GM21381 (cell line): ENCODE measurements at regions not wholly inside any gene's neighbourhood (a gene's known extent, or its start where the extent isn't known, plus 50 kb on each side); places are given as distances from the start of the nearest gene placed in this dataset.
"Not testable (repeated sequence)": the region's sequence is repeated elsewhere in the genome, so short reads cannot be mapped to it uniquely, and the experiment has no call there.

Source experiments
- ATAC-seq: cut with Tn5 transposase; IDR thresholded peaks from one replicate; pipeline ENCODE4 v1.9.1; 2021; ENCODE audit warnings: mild to moderate bottlenecking, moderate library complexity; ENCODE audit not compliant: unreplicated experiment

DNA sequence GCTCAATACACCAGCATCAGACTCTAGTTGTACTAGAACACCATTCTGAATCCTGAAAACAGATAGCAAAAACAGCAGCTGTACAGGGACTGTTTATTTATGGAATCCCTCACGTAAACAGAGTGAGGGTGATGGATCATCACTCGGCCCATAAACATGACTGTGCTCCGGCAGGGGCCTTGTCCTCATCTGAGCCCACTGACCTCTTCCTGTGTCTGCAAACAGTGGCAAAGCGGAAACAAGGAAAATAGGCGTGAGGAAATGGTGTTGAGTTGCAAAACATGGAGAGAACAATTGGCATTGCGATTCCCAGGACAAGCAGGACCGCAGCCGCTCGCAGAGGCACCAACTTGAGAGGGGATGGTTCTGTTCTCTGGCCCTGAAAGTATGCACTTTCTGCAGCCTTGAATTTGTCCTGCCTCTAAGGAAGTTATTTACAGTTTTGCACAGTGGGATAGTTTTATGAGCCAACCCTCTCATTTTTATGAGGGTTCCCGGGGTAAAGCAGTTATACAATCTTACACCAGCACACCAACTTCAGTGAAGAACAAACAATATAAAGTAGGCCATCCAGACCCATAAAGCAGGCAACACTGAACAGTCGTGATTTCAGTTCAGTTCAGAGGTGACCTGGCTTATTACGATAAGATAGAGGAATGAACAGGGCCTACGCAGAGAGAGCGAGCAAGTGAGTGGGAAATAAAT lies 248.0 kb upstream of the FZD8 start:
- ATAC-seq = no peak

DNA sequence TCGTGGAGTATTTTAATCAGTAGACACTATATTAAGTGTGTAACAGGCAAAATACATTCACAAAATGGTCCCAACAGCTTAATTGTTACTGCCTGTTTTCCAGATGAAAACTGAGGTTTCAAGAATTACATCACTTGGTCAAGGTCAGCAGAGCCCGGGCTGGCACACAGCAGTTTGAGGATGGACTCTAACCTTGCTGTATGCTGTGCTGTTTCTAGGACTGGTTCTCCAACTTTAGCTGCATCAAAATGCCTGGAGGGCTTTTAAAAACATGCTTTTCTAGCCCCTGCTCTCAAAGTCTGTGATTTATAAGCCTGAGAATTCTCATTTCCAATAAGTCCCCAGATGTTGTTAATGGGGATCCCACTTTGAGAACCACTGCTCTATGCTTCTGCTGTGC lies 247.1 kb upstream of the FZD8 start:
- no peak for ATAC-seq

DNA sequence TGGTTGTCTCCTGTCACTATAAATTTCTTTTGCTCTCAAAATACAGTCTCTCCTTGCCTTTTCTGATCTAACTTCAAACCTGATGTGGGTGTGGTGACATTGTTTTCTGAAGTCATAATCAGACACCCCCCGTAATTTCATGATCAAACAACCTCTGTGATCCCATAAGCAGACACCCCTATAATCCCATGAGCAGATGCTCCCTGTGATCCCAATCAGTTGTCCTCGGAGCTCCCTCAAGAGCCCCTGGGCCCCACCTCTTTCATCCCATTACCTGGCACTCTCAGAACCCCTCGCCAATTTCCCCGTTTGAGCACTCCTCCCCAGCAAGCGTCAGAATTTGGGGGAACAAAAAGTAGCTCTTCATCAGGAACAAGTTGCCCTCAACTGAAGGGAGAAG lies 246.3 kb upstream of the FZD8 start:
- ATAC-seq = no peak

DNA sequence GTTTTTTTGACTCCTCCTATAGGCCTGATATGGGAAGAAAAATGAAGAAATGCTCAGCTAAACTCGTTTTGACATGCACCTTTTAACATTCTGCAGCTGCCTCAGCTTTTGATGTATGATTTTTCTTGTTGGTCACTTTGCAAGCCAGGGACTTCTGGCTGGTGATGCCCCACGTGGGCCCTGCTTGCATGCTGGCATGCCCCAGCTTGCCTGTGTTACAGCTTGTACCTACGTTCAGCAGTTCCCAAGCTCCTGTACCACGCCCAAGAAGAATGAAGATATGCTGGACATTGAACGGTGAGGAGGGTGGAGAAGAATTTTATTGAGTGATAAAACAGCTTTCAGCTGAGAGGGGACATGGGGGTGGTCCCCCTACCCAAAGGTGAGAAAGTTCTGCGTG lies 245.6 kb upstream of the FZD8 start:
- no peak for ATAC-seq

DNA sequence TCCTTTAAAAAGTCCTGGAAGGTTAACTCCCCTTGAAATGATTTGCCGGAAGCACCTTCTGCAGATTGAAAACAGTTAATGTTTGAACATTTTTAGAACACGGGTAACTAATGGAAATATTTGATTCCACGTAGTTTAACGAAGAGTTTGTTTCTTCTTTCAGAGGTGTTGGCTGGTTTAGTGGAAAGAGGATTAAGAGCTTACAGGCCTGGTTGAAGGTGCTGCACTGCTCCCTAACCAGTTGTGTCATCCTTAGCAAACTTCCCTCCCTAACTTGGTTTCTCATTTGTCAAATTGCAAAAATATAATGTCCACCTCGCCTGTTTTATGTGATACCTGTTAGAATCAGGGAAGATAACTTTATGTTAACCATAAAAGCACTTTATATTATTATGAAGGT lies 243.0 kb upstream of the FZD8 start:
- ATAC-seq = no peak

DNA sequence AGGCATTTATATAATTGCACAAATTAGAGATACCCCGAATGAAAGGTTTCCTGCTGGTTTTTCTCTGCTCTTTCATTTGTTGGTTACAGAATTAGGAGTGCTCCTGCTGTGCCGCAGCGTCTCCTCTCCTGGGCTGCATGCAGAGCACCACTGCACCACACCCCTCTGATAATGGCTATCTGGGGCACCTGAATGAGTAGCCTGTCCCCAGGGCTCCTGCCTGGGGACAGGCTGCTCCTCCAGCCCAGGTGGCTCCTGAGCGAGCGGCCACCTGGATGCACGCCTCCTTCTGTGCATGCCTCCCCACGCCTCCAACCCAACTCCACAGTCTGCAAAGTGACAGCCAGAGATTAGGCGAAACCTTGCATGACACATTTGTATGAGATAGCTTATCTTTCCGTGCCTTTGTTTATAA lies 242.6 kb upstream of the FZD8 start:
- ATAC-seq = no peak

DNA sequence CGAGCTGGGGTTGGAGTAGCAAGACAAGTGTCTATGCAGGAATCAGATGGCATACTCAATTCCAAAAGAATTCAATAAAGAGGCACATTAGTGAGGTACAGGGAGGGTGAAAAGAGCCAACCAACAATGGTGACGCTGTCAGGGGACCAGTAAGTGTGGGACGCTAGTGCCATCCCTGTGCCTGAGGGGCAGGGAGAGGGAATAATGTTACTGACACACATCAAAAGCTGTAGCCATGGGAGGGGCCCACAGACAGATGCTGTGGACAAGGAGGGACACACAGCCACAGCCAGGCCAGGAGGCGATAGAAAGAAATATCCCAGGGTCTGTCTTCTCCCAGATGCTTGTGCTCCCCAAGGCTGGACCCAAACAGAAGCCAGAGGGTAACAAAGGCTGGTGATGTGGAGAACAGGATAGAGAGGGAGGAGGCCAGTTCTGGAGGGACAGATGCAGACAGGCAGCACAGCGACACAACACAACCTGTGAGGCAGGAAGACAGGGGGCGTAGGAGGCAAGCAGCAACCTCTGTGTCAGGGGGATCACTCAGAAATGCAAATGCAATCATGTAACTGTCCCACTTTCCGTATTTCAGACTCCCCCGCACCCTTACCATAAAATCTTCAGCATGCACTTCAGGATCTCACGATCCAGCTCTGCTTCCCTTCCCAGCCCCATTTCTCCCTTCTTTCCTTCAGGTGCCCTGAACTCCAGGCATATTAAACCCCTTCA lies 240.5 kb upstream of the FZD8 start:
- ATAC-seq = no peak

DNA sequence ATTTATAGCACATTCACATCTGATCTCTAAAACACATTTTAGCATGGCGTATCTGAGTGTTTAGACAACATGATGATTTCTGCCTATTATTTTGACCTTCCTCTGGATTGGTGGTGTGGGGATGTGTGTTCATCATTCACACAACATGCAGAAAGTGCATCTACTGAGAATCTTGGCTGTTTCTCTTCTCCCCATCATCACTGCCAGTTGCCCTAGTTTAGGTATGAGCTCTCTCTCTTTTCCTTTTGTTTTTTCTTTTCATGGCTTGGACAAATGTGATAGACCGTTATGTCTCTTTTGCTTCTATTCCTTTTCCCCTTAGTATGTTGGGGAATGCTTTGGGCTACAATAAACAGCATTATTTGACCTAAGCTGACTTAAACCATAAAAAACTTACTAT lies 239.2 kb upstream of the FZD8 start:
- no peak for ATAC-seq

DNA sequence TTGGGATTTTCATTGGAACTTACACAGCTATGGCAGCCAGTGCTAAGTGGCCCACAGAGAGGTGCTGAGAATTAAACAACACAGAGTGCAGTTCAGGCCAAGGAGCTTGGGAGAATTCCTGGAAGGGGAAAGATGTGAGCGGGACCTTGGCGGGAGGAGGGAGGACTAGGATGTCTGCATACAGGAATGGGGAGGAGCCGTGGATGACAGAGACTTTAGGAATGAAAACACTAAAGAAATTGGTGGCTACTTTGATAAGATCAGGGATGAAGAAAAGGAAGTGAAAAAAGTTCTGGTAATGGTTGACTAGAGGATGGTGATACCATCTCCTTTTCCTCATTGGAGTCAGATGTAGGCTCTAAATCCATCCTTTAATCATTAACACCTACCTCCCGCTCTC lies 234.2 kb upstream of the FZD8 start:
- no peak for ATAC-seq

DNA sequence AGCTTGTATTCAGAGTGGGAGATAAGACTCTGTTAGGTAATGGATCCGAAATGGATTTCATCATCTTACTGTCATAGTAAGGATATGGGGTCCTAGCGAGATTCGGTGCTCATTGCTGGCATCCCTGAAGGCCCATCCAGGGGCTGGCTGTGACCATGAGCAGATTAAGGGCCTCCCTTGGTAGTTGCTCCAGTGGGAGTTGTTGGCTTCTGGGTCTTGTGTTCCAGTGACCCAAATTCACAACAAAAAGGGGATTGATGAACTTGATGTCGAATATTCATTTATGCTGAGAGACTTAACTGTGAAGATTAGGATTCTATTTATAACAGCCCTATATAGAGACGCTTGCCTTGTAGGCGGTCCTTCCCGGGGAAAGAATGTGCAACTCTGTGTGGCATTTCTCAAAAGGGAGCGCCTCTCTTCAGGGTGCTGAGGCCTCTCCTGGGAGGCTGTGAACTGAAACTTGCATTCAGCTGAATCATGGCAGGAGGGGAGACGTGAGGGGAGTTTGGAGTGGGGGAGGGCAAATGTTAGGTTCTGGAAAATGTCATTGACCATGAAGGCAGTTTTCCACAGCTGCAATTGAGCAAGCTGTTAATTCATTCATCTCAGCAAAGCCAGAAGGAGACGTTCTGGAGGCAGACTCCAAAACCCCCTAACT lies 233.1 kb upstream of the FZD8 start:
- no peak for ATAC-seq

DNA sequence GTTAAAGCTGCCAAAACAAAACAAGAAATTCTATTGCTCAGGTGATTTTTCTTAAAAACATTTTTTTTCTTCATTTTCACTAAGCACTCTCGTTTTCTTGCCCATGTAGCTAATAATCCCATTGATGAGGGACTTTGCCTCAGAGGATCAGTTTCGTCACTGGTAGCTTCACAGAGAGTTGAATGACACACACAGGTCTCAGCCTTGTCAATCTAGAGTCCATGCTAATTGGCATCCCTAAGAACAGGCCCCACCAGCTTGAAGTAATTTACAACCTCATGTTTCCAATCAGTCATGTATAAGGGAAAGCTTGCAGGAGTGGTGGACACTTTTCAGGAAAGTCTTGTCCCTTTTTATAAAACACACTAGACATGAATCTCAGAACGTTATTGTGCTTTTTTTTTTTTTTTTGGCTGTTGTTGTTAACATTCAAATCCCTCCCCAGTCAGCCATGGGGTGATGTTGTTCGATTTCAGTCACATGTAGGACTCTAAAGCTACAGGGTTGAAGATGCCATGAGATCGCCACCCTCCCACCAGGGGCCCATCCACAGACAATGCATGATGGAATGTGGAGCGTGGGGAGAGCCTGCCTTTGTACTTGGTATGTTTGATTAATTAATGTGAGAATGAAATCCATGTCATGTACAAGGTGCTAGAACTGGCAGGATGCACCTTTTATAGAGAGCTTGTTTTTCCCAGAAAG lies 232.4 kb upstream of the FZD8 start:
- ATAC-seq = no peak

DNA sequence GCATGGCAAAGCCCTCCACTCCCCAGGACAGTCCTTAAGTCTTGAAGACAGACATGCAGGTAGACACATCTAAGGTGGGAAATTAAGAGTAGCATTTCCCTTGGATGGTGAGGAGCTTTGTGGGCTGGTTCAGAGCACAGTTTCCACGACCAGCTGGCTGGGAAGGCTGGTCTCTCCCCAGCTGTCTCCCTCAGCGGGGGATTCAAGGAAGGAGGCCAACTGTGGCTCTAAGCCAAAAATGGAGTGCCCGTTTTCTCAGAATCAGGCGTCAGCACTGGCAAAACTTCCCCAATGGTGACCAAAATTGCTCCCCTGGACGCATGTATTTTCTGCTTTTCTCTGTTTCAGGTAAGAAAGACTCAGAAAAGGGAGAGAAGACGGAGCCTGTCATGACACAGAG lies 230.6 kb upstream of the FZD8 start:
- no peak for ATAC-seq

DNA sequence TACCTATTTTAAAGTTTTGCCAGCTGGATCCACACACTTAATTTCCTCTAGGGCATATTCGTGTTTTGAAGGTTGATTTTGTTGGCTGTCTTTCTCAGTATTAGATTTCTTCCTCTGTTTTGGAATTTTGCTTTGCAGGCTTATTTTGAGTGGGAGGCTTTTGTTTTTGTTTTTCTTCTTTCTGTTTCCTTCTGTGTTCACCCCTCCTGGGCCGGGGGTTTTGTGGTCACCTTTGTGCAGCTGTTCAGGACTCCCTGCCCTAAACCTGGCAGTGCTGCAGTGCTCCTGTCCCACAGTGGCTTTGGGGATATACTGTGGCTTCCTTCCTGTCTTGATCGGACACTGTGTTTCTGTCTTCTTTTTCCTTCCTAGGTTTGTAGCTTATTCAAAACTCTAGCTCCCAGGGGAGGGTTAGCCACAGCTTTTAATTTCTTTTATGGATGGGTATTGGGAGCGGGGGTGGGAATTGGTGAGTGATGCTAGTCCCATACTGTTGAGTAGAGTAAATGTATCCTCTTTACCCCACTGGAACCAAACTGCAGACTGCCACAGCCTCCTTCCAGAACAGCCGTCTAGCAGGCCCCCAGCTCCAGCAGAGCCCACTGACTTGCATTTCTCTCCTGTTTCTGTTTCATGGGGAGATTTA lies 228.7 kb upstream of the FZD8 start:
- ATAC-seq = no peak

DNA sequence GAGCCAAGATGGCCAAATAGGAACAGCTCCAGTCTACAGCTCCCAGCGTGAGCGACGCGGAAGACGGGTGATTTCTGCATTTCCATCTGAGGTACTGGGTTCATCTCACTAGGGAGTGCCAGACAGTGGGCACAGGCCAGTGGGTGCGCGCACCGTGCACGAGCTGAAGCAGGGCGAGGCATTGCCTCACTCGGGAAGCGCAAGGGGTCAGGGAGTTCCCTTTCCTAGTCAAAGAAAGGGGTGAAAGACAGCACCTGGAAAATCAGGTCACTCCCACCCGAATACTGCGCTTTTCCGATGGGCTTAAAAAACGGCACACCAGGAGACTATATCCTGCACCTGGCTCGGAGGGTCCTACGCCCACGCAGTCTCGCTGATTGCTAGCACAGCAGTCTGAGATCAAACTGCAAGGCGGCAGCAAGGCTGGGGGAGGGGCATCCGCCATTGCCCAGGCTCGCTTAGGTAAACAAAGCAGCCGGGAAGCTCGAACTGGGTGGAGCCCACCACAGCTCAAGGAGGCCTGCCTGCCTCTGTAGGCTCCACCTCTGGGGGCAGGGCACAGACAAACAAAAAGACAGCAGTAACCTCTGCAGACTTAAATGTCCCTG lies 216.7 kb upstream of the FZD8 start:
- ATAC-seq = not testable (repeated sequence)

DNA sequence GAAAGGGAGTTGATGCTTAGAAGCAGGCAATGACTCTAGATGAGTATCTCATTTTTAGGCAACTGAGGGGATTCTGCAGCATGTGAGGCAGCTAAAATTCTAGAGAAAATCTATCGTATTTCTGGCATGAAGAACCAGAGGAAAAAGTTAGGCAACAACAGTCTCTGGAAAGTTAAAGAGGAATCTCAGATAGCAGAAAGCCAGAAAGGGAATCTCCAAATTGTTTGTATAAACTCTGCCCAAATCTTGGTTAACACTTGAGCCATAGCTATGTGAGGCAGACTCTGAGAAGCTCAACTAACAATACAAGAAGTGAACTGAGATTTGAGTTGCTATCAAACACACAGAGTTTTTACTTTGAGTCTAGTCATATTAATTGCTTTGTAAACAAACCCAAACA lies 215.8 kb upstream of the FZD8 start:
- no peak for ATAC-seq

DNA sequence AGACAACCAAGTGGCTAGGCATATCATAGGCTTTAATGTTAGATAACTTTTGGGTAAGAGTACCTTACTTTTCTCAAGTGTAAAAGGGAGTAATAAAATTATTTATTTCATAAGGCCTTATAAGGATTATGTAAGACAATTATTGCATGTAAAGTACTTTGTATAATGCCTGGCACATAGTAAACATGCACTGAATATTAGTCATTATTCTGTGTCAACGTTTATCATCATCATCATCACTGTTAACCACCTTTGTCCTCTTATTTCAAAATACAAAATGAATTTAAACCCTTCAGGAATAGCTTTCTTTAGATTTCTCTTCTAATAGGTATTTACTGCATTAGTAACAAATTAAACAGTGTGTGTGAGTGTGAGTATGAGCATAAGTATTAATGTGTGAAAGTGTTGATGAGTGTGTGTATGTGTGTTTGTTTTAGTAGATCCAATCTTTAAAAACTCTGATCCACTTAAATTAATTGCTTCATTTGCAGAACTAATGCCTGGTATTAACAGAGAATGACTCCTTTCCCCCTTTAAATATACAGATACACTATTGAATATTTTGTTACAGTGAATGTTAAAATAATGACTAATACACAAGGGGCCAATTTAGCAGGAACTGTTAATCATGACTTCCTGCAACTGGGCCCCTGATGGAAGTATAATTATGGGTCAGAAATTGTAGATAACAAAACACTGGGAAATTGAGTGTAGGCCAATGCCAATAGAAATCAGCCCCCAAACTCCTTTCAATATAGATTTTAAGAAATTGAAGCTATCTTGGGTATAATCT lies 213.3 kb upstream of the FZD8 start:
- ATAC-seq = no peak

DNA sequence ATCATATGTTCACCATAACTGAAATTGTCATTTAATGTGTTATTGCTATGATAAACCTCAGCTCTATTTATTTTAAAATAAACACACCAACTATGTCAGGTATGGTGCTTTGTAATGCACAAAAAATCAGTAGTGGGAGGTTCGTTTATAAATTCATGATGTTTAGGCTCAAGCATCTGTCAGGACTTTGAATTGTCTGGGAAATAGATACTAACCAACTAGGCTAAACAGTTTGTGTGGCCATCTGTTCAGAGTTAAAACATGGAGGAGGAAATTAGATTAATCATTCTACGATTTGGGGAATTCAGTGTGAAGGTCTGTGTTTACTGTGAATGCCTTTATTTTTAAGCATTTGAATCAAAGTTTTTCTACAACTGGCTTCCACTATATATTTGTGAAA lies 212.6 kb upstream of the FZD8 start:
- ATAC-seq = no peak

DNA sequence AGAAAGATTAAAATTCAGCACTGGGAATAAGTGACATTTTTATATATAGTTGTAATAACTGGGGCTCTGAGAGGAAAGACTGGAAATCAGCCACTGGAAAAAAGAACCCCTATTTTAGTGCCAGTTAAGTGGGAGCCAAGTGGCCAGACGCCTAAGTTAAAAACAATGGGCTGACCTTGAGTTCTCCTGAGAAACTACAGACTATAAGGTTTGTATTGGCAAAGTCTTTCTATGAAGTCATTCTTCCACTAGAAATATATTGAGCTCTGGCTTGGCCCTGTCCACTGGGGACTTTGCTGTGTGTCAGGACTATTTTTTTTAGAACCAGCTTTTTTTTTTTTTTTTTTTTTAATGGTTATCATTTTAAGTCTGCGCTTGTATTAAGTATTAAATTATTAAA lies 210.6 kb upstream of the FZD8 start:
- no peak for ATAC-seq

DNA sequence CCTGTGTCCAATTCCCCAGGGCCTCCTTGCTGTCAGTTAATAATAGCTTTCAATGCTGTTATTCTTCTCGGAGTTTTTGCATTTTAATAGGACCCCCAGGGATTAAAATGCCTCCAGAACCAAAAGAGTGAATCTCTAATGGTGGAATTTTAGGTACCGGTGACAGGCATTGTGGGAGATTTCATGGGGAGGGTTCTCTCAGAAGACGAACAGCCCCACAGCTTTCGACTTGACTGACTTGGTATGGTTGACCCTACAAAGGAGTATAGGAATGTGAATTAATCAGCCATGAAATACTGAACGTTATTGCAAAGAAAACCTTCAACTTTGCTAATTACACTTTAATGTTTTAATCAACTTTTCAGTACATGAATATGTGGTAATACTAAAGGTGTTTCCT lies 206.3 kb upstream of the FZD8 start:
- no peak for ATAC-seq

DNA sequence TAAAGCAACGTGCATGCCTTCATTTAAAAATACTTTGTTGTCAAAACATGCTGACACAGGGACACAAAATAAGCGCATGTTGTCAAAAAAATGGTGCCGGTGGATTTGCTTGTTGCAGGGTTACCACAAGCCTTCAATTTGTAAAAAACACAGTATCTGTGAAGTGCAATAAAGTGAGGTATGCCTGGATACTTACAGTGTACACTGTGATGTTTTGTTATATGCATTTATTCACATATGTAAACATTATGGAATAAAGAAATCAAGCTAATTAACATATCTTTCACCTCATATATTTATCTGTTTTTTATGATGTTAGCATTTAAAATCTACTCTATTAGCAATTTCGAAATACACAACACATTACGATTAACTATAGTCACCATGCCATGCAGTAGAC lies 202.6 kb upstream of the FZD8 start:
- no peak for ATAC-seq
